HL-60/S4 treated with phorbol 12-myristate 13-acetate at 8.2 ng/mL for 4 days and 3 days (cell line): ENCODE measurements at regions not wholly inside any gene's neighbourhood (a gene's known extent, or its start where the extent isn't known, plus 50 kb on each side); places are given as distances from the start of the nearest gene placed in this dataset.
"Not testable (repeated sequence)": the region's sequence is repeated elsewhere in the genome, so short reads cannot be mapped to it uniquely, and the experiment has no call there.

Experiments used
- in situ Hi-C: fragments of 300-500 bp; cut with MboI; formaldehyde crosslinking; loops from 2 replicates; pipeline ENCODE4 v1.15.0; 2022; ENCODE audit warnings: low sequenced_read_pairs

- in situ Hi-C loops: no loop called here
Observed at GRCh38 chr2:136332436-136333095, 214.6 kb upstream of the CXCR4 start.

GRCh38 chr2:136331226-136331625 lies 213.3 kb upstream of the CXCR4 start:
- in situ Hi-C loops: no loop called here

GRCh38 chr2:136328207-136328795 lies 210.4 kb upstream of the CXCR4 start:
- in situ Hi-C loops: no loop called here

GRCh38 chr2:136327162-136327852 lies 209.4 kb upstream of the CXCR4 start:
- in situ Hi-C loops: no loop called here

GRCh38 chr2:136325844-136326331 lies 207.9 kb upstream of the CXCR4 start:
- in situ Hi-C loops: no loop called here

GRCh38 chr2:136324966-136325365 lies 207.0 kb upstream of the CXCR4 start:
- in situ Hi-C loops: no loop called here

GRCh38 chr2:136323935-136324334 lies 206.0 kb upstream of the CXCR4 start:
- in situ Hi-C loops: no loop called here

GRCh38 chr2:136323195-136323594 lies 205.2 kb upstream of the CXCR4 start:
- in situ Hi-C loops: no loop called here

- in situ Hi-C loops: no loop called here
Observed at GRCh38 chr2:136322428-136322827, 204.5 kb upstream of the CXCR4 start.

GRCh38 chr2:136319651-136320050 lies 201.7 kb upstream of the CXCR4 start:
- in situ Hi-C loops: no loop called here

GRCh38 chr2:136319237-136319636 lies 201.3 kb upstream of the CXCR4 start:
- in situ Hi-C loops: no loop called here

GRCh38 chr2:136314240-136314639 lies 196.3 kb upstream of the CXCR4 start:
- in situ Hi-C loops: no loop called here

GRCh38 chr2:136312568-136312967 lies 194.6 kb upstream of the CXCR4 start:
- in situ Hi-C loops: not testable (repeated sequence)

- in situ Hi-C loops: no loop called here
Observed at GRCh38 chr2:136310797-136311603, 193.1 kb upstream of the CXCR4 start.

GRCh38 chr2:136310005-136310495 lies 192.1 kb upstream of the CXCR4 start:
- in situ Hi-C loops: no loop called here

GRCh38 chr2:136308611-136309010 lies 190.7 kb upstream of the CXCR4 start:
- in situ Hi-C loops: no loop called here

GRCh38 chr2:136306836-136307235 lies 188.9 kb upstream of the CXCR4 start:
- in situ Hi-C loops: no loop called here

- in situ Hi-C loops: no loop called here
Observed at GRCh38 chr2:136305517-136306192, 187.7 kb upstream of the CXCR4 start.

- in situ Hi-C loops: no loop called here
Observed at GRCh38 chr2:136301006-136301405, 183.1 kb upstream of the CXCR4 start.

- in situ Hi-C loops: no loop called here
Observed at GRCh38 chr2:136298631-136299030, 180.7 kb upstream of the CXCR4 start.

GRCh38 chr2:136297994-136298393 lies 180.0 kb upstream of the CXCR4 start:
- in situ Hi-C loops: no loop called here
